K562 (cell line): ENCODE measurements at regions not wholly inside any gene's neighbourhood (a gene's known extent, or its start where the extent isn't known, plus 50 kb on each side); places are given as distances from the start of the nearest gene placed in this dataset.

Experiments used
- ATAC-seq: fragments of 200-7000 bp; cut with Tn5 transposase; 3 replicates; pipeline ENCODE4 v1.9.1; 2020; ENCODE audit warnings: moderate library complexity
- BruUV-seq: library from RNA; stranded (reverse); fragments of 400-500 nt; replicated peaks from 2 replicates; lab custom pipeline; 2021; lab: Mats Ljungman, UMichigan
- CTCF ChIA-PET: fragments of 300-600 bp; formaldehyde crosslinking; extraction: SDS; loops from one replicate; lab custom pipeline; 2021; ENCODE audit warnings: low intra/inter-chr PET ratio; lab: Yijun Ruan, JAX
- POLR2A ChIA-PET: fragments of 300-600, 350-650 bp; sonication (Branson Sonifier 250); formaldehyde crosslinking; extraction: SDS; loops from one replicate; lab custom pipeline; 2021; ENCODE audit warnings: antibody characterized with exemption, inconsistent platforms; lab: Yijun Ruan, JAX
- DNase-seq, 4 experiments: peaks; one replicate each; pipeline versions ENCODE4 v3.0.0 to v3.0.0-alpha.2; 2011 to 2018; ENCODE audit warnings: low spot score in 3 of 4, mixed read lengths in 3 of 4; ENCODE audit errors: extremely low read depth in 1 of 4
- FAIRE-seq: peaks from 2 replicates; lab custom pipeline; 2011; peaks lifted over from hg19 to GRCh38; lab: Jason Lieb, UNC
- H2AFZ ChIP-seq: 2 replicates; pipeline ENCODE4 v1.6.0; 2011; ENCODE audit warnings: low read depth, low read length, control low read depth, inconsistent platforms
- H3K27ac ChIP-seq: fragments of 200-600 bp; 3 replicates; pipeline ENCODE4 v1.8.0; 2011; ENCODE audit warnings: low read depth, mild to moderate bottlenecking, control low read depth, inconsistent platforms, low read length, moderate library complexity, mixed read lengths; ENCODE audit errors: extremely low read depth
- H3K27me3 ChIP-seq, 2 experiments: fragments of 300-600 bp in 1 of 2; 2 replicates in 1 of 2; 3 replicates in 1 of 2; pipeline versions ENCODE4 v1.6.0 to v1.8.0; 2011; ENCODE audit warnings: inconsistent platforms in 2 of 2, low read length in 2 of 2, mild to moderate bottlenecking in 1 of 2, mixed read lengths in 1 of 2, moderate library complexity in 1 of 2; ENCODE audit not compliant: control insufficient read depth in 2 of 2, insufficient read depth in 2 of 2
- H3K36me3 ChIP-seq: fragments of 300-600 bp; 3 replicates; pipeline ENCODE4 v1.8.0; 2011; ENCODE audit warnings: mild to moderate bottlenecking, low read length, inconsistent platforms; ENCODE audit not compliant: control insufficient read depth, insufficient read depth
- H3K4me1 ChIP-seq, 2 experiments: fragments of 200-600 bp in 1 of 2; replicated peaks in 1 of 2; 2 replicates in 1 of 2; 3 replicates in 1 of 2; pipeline versions ENCODE4 v1.5.1 to v1.8.0; 2011; ENCODE audit warnings: inconsistent platforms in 2 of 2, low read length in 2 of 2, mild to moderate bottlenecking in 1 of 2, mixed read lengths in 1 of 2, moderate library complexity in 1 of 2; ENCODE audit not compliant: control insufficient read depth in 2 of 2, insufficient read depth in 2 of 2
- H3K4me2 ChIP-seq: 2 replicates; pipeline ENCODE4 v1.6.1; 2011; ENCODE audit warnings: low read length, control low read depth, inconsistent platforms, mixed read lengths; ENCODE audit not compliant: insufficient read depth
- H3K4me3 ChIP-seq: fragments of 200-600 bp; sonication (generic), shearing (Covaris generic); 2 replicates; pipeline ENCODE4 v1.5.1; 2016; ENCODE audit warnings: control low read depth, inconsistent platforms
- H3K79me2 ChIP-seq: fragments of 200-600 bp; 3 replicates; pipeline ENCODE4 v1.8.0; 2011; ENCODE audit warnings: low read length, inconsistent platforms; ENCODE audit not compliant: control insufficient read depth, insufficient read depth
- H3K9ac ChIP-seq, 2 experiments: 2 replicates each; pipeline versions ENCODE4 v1.6.0 to v1.6.1; 2011; ENCODE audit warnings: low read depth in 2 of 2, low read length in 2 of 2, control low read depth in 1 of 2, inconsistent platforms in 1 of 2, mild to moderate bottlenecking in 1 of 2, mixed read lengths in 1 of 2; ENCODE audit not compliant: insufficient read depth in 1 of 2
- H3K9me1 ChIP-seq: one replicate; pipeline ENCODE4 v1.6.0; 2011; ENCODE audit warnings: inconsistent platforms, mild to moderate bottlenecking, low read length, moderate library complexity; ENCODE audit not compliant: control insufficient read depth, insufficient read depth
- H3K9me3 ChIP-seq: replicated peaks from 2 replicates; pipeline ENCODE4 v1.5.1; 2011; ENCODE audit warnings: low read depth, low read length, inconsistent platforms; ENCODE audit not compliant: control insufficient read depth, insufficient read depth
- H4K20me1 ChIP-seq: replicated peaks from 2 replicates; pipeline ENCODE4 v1.6.1; 2011; ENCODE audit warnings: low read length, inconsistent platforms, mixed read lengths; ENCODE audit not compliant: control insufficient read depth, insufficient read depth
- CBX5 ChIP-seq: IDR thresholded peaks from 2 replicates; pipeline ENCODE4 v1.6.1; 2014; ENCODE audit warnings: low read depth, borderline replicate concordance
- CHD1 ChIP-seq: fragments of 200-600 bp; sonication (generic); IDR thresholded peaks from one replicate; pipeline ENCODE4 v1.6.1; 2012; ENCODE audit warnings: mild to moderate bottlenecking, moderate library complexity, low read length, inconsistent platforms
- DPF2 ChIP-seq: fragments of 450-650 bp; IDR thresholded peaks from 2 replicates; pipeline ENCODE4 v1.6.1; 2016
- EGR1 ChIP-seq: fragments of 450-650 bp; conservative IDR thresholded peaks from 2 replicates; pipeline ENCODE4 v1.6.1; 2017; ENCODE audit warnings: mild to moderate bottlenecking
- GABPB1 ChIP-seq: sonication (generic); formaldehyde crosslinking; IDR thresholded peaks from 2 replicates; pipeline ENCODE4 v1.8.0; 2022; ENCODE audit warnings: mild to moderate bottlenecking, missing genetic modification reagents
- HNRNPH1 ChIP-seq: fragments of 200-400 bp; formaldehyde crosslinking; optimal IDR thresholded peaks from 2 replicates; pipeline ENCODE3; 2017; ENCODE audit warnings: low read depth, mild to moderate bottlenecking, low read length, moderate library complexity
- HOXB6 ChIP-seq: fragments of 250-450 bp; sonication (Bioruptor Pico); IDR thresholded peaks from 2 replicates; pipeline ENCODE4 v1.5.1; 2022; ENCODE audit warnings: mild to moderate bottlenecking, borderline replicate concordance
- LCOR ChIP-seq: sonication (generic); formaldehyde crosslinking; IDR thresholded peaks from 2 replicates; pipeline ENCODE4 v1.8.0; 2022; ENCODE audit warnings: mild to moderate bottlenecking, missing genetic modification reagents
- NCOA2 ChIP-seq, 2 experiments: fragments of 450-650 bp; IDR thresholded peaks; 2 replicates each; pipeline ENCODE4 v1.6.1; 2018; ENCODE audit warnings: mild to moderate bottlenecking in 2 of 2, moderate library complexity in 1 of 2; ENCODE audit not compliant: partially characterized antibody in 2 of 2
- RNF2 ChIP-seq: sonication (generic); IDR thresholded peaks from 2 replicates; pipeline ENCODE4 v1.6.1; 2016
- SETDB1 ChIP-seq: IDR thresholded peaks from one replicate; pipeline ENCODE4 v1.6.1; 2012; ENCODE audit warnings: low read length, control low read depth, inconsistent platforms
- SIRT6 ChIP-seq: IDR thresholded peaks from one replicate; pipeline ENCODE4 v1.6.1; 2012; ENCODE audit warnings: low read depth, mild to moderate bottlenecking, control low read depth, inconsistent platforms, low read length, moderate library complexity
- SNIP1 ChIP-seq: fragments of 450-650 bp; IDR thresholded peaks from 2 replicates; pipeline ENCODE4 v1.7.1; 2017; ENCODE audit warnings: low read depth, mild to moderate bottlenecking
- TARDBP ChIP-seq: fragments of 450-650 bp; IDR thresholded peaks from 2 replicates; pipeline ENCODE4 v1.6.1; 2016
- ZFP36 ChIP-seq: fragments of 150-350 bp; IDR thresholded peaks from 2 replicates; pipeline ENCODE4 v1.6.1; 2018; ENCODE audit warnings: low read length, low read depth; ENCODE audit not compliant: partially characterized antibody
- ZNF282 ChIP-seq: sonication (generic); formaldehyde crosslinking; IDR thresholded peaks from 2 replicates; pipeline ENCODE4 v1.8.1; 2023; ENCODE audit warnings: missing genetic modification reagents
- ZNF696 ChIP-seq: fragments of 250-450 bp; sonication (Bioruptor Pico); conservative IDR thresholded peaks from 2 replicates; pipeline ENCODE4 v1.4.0; 2020; ENCODE audit warnings: mild to moderate bottlenecking, moderate library complexity
- WGBS: fragments of 100-300 bp; shearing (Covaris generic); methylation state at CpG from one replicate; pipeline ENCODE4 v1.1.6; 2016; ENCODE audit warnings: low coverage, mixed read lengths; ENCODE audit not compliant: insufficient coverage; ENCODE audit errors: missing lambda C conversion rate; 5-methylcytosine and 5-hydroxymethylcytosine counted together
- in situ Hi-C: fragments of 300-500 bp; cut with MboI; formaldehyde crosslinking; loops from 4 replicates; pipeline ENCODE4 v1.15.0; 2018; ENCODE audit warnings: inconsistent platforms, mixed read lengths
- intact Hi-C: fragments of 100-400 bp; cut with micrococcal nuclease; formaldehyde crosslinking; loops from 2 replicates; pipeline ENCODE4 v1.14.2; 2022
- TF ChIP-seq, protein P1 (sequence below), 3 experiments: fragments of 200-800 bp in 1 of 3; sonication (Bioruptor generic) in 1 of 3; sonication (generic) in 1 of 3; formaldehyde crosslinking in 1 of 3; IDR thresholded peaks; 2 replicates each; pipeline versions ENCODE4 v1.6.1 to v1.8.0; 2016 to 2022; ENCODE audit warnings: mild to moderate bottlenecking in 2 of 3, missing compliant biosample characterization in 2 of 3, missing genetic modification characterization in 2 of 3, missing genetic modification reagents in 1 of 3

DNA sequence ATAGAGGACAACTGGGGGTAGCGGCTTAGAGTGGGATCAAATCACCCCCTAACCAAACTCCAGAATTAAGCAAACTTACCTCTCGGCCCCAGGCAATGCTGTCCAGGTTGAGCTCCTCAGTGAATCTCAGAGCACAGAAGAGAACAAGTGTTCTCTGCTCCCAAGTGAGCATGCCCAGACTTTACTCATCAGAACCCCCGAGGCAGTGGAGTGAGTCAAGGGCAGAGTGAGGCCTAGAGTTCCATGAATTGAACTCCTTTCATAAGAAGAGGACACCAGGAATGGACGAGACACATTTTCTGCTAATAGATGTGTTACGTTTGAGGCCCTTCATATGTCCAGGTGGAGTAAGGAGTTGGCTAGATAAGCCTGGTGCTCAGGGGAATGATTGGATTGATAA is 134.0 kb upstream of the DTNBP1 start:
- BruUV-seq, result no TSS peak
- H3K27ac ChIP-seq, result no peak overlapping the region
- peaks cover 5 to 25% of the 10 kb centered on the region in 2 experiments for H3K4me1 ChIP-seq
- no peak overlapping the region for H3K4me2 ChIP-seq
- H3K36me3 ChIP-seq, result no peaks in the 10 kb centered on the region
- intact Hi-C loops (loop anchor here (10.0 kb wide), 1 partner anchor 328 kb away; the partner anchor contains the start of gene MYLIP), in situ Hi-C loops (no loop called here)
- TF ChIP-seq CBX5 (no peak), LCOR (CRISPR knock-in tag) (no peak), TARDBP (no peak), HNRNPH1 (no peak), SNIP1 (no peak)
- 59% methylated on average over 5 of the region's 5 CpGs for WGBS
- FAIRE-seq (no peak), DNase-seq (no peak), ATAC-seq (no peak)
- peaks cover 5% of the 10 kb centered on the region for H3K9me1 ChIP-seq
- no peak overlapping the region for H3K4me3 ChIP-seq
- no peaks in the 10 kb centered on the region for H3K27me3 ChIP-seq
- ChIA-PET CTCF (no interaction called here), POLR2A (interaction anchor here (1.4 kb wide), 1 partner anchor 13 kb away, joined by 4 read pairs; no protein-coding TSS in a partner anchor)
- no peak overlapping the region for H2AFZ ChIP-seq
- H3K9me3 ChIP-seq, result no peaks in the 10 kb centered on the region
- no peaks in the 10 kb centered on the region for H3K79me2 ChIP-seq
- no peaks in the 10 kb centered on the region for H4K20me1 ChIP-seq
- no peak overlapping the region for H3K9ac ChIP-seq

DNA sequence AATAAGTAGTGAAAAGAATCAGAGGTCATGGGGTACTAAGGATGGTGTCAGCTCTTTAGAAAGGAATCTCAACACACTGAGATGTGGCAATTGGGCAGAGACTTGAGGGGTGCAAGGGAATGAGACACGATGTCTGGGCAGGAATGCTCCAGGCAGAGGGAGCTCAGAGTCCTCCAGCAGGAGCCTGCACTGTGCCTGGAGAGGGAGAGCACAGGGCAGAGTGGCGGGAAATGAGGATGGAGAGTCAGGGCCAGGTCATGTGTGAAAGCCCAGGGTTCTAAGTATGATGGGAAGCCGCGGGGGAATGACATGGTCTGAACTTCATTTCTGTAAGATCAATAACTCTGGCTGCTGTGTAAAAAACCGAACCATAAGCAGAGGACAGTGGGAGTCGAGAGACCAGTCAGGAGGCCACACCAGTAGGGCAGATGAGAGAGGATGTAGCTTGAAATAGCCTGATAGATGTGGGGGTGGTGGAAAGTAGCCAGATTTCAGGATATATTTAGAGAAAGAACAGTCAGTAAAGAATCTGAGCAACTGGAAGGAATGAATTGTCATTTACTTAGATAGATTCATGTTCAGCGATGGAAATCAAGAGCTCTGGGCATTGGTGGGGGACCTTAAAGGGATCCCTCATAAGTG is 133.4 kb upstream of the DTNBP1 start:
- no peaks in the 10 kb centered on the region for H3K36me3 ChIP-seq
- CTCF ChIA-PET, result no interaction called here
- in situ Hi-C loops (no loop called here), intact Hi-C loops (loop anchor here (10.0 kb wide), 1 partner anchor 329 kb away; the partner anchor contains the start of gene MYLIP)
- H3K4me1 ChIP-seq, result peaks cover 8 to 29% of the 10 kb centered on the region in 2 experiments
- FAIRE-seq (no peak), ATAC-seq (no peak), DNase-seq (no peak)
- H4K20me1 ChIP-seq, result no peaks in the 10 kb centered on the region
- H2AFZ ChIP-seq, result no peak overlapping the region
- H3K4me2 ChIP-seq, result no peak overlapping the region
- no peaks in the 10 kb centered on the region for H3K79me2 ChIP-seq
- peaks cover 5% of the 10 kb centered on the region for H3K9me1 ChIP-seq
- H3K4me3 ChIP-seq, result no peak overlapping the region
- POLR2A ChIA-PET, result interaction anchor here (1.3 to 1.4 kb wide), 2 partner anchors 13 to 335 kb away, joined by 4 read pairs; no protein-coding TSS in a partner anchor
- H3K9me3 ChIP-seq, result no peaks in the 10 kb centered on the region
- WGBS, result 56% methylated on average over 7 of the region's 7 CpGs
- BruUV-seq, result no TSS peak
- H3K27ac ChIP-seq, result no peak overlapping the region
- H3K9ac ChIP-seq, result no peak overlapping the region
- no peaks in the 10 kb centered on the region for H3K27me3 ChIP-seq
- no peak for TF ChIP-seq HOXB6 (CRISPR knock-in tag)
- no peak for TF ChIP-seq ZNF696
- no peak for TF ChIP-seq EGR1
- no peak for TF ChIP-seq SETDB1
- TF ChIP-seq ZFP36, result no peak
- TF ChIP-seq RNF2, result no peak
- TF ChIP-seq, protein P1, sequence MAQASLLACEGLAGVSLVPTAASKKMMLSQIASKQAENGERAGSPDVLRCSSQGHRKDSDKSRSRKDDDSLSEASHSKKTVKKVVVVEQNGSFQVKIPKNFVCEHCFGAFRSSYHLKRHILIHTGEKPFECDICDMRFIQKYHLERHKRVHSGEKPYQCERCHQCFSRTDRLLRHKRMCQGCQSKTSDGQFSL (CRISPR knock-in tag; IDR thresholded peaks at IDR 0.05), result no peak
- TF ChIP-seq, protein P1 (tag; IDR thresholded peaks at IDR 0.05), result no peak
- TF ChIP-seq ZNF282 (CRISPR knock-in tag), result no peak
- no peak for TF ChIP-seq CHD1
- TF ChIP-seq GABPB1 (CRISPR knock-in tag), result no peak
- no peak for TF ChIP-seq DPF2
- no peak for TF ChIP-seq SIRT6
- no peak for TF ChIP-seq NCOA2 (IDR thresholded peaks at IDR 0.05; ENCODE audit: partially characterized antibody in 2 of 2)
